Inflammatory macrophage (primary cell): ENCODE measurements at regions not wholly inside any gene's neighbourhood (a gene's known extent, or its start where the extent isn't known, plus 50 kb on each side); places are given as distances from the start of the nearest gene placed in this dataset.
"Not testable (repeated sequence)": the region's sequence is repeated elsewhere in the genome, so short reads cannot be mapped to it uniquely, and the experiment has no call there.

Experiments
- DNase-seq, 2 donors: peaks; one replicate each; pipeline ENCODE4 v3.0.0-alpha.2; 2020 to 2022

DNA sequence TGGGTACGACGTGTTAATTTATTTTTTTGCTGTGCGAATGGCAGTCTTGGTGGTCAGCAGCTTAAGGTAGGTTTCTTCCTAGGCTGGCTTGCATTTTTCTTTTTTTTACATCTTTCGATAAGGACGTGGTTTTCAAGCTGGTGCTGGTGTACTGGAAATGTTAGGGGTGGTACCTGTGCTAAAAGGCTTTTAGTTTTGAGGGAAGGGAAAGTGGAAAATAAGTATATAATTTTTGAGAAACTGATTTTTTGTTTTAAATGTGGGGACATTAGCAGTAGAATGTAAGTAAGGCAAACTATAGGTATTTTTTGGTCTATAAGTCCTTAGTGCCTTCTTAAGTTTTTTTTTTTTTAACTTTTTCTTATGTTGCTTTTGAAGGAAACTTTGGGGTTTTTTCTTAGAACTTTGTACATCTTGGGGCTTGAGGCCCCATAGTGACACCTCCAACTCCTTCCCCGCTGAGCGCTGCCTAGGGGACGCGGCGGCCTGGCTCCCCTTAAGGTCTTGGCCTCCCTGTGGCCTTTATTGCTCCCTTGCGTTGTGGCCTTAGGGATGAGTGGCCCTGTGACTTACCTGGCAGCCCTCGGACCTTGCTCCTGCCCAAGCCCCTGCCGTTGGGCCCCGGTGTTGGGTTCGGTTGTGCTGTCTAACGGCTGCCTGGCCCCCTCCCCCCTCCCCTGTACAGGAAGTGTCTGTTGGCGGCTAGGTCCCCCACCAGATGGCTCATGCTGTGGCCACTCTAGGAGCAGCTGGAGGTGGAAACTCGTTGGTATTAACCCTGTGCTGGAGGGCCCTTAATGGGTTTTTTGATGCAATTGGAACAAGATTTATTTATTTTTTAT lies 88.0 kb upstream of the RPRML start:
- DNase-seq = peak; percentile 85 to 86

DNA sequence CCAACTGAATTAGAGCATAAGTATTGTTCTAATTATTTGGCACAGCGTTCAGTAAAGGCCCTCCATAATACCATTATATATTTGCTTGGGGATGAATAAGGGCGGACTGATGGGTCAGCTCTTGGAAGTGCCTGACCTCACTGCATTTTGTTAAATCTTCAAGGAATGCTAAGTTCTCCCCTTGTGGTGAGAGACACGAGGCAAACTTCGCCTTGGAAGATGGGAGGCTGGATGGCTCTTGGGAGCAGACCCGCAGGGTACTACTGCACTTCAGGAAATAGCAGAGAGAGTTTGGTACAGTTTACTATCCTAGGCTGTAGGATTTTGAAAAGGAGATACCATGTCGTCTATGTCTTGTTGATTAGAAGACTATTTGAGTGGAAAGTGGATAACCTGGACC lies 87.0 kb upstream of the RPRML start:
- DNase-seq = no peak

DNA sequence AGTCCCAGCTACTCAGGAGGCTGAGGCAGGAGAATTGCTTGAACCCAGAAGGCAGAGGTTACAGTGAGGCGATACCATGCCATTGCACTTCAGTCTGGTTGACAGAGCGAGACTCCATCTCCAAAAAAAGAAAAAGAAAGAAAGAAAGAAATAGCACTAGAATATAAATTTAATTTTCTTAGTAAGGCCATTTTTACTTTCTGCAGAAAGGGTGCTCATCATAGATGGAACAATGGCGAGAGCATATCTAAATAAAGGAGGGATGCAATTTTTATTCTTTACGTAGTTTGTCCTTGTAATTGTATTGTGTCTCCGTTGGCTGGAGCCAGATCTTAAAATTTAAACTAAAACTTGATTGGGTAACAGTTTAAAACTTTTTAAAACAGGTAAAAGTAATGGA lies 85.6 kb upstream of the RPRML start:
- no peak for DNase-seq

DNA sequence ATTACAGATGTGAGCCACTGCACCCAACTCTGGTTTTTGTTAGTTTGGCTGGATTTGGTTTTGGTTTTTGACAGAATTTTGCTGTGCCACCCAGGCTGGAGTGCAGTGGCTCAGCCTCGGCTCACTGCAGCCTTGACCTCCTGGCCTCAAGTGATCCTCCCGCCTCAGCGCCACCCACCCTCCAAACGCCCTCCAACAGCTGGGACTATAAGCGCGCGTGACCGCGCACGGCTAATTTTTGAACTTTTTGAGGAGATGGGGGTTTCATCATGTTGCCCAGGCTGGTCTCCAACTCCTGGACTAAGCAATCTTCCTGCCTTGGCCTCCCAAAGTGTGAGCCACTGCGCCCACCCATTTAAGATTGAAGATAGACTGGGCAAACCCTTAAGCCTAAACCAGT lies 84.4 kb upstream of the RPRML start:
- DNase-seq = no peak

DNA sequence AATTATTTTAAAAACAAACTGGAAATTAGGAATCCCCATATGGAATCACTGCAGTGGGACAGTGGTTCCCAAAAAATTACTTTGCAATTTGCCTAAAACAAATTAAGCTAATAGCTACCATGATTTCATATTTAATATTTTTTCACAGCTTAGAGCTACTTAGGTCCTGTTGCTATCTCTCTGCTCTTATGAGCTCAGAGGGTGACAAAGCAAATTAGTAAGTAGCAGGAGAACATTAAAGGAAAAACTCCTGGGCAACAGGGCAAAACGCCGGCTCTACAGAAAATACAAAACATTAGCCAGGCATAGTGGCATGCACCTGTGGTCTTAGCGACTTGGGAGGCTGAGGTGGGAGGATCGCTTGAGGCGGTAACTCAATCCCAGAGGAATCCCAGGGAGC lies 83.8 kb upstream of the RPRML start:
- DNase-seq = not testable (repeated sequence)

DNA sequence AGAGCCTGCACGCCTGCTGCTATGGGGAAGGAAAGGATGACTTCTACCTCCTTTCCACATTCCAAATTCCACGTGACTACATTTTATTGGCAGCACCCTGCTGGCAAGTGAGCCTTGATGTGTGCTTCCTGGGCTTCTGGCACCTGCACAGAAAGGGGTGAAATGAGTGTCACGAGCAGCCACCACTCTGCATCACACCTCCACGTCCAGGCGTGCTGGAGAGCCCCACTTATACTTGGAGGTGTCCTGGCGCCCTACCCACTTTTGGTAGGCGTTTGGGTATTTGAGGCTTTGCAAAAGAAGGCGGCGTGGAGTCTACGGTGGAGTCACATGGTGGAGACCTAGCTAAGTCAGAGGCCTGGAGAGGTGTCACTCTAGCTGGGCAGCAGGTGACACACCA lies 81.0 kb upstream of the RPRML start:
- not testable (repeated sequence) for DNase-seq

DNA sequence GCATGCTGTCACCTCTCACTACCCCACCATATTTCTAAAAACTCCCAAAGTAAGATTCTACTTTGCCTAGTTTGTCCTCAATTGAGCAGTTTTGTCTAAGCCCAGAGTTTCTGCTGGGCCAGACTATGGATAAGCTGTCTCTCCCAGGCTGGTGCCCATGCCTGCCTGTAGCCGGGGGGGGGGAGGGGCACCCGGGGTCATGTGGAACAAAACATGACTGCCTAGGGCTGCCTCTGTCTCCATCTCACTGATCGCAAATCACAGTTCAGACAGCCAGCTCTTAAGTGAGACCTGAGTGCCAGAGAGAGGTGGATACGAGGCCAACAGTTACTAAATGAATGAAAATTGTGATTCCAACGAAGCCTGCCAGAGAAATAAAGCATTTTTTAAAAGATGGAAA lies 78.8 kb upstream of the RPRML start:
- no peak for DNase-seq

DNA sequence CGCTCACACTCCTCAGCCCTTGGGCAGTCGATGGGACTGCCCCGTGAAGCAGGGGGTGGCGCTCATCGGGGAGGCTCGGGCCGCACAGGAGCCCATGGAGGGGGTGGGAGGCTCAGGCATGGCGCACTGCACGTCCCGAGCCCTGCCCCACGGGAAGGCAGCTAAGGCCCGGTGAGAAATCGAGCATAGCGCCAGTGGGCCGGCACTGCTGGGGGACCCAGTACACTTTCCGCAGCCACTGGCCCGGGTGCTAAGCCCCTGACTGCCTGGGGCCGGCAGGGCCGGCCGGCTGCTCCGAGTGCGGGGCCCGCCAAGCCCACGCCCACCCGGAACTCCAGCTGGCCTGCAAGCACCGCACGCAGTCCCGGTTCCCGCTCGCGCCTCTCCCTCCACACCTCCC lies 78.2 kb upstream of the RPRML start:
- not testable (repeated sequence) for DNase-seq

DNA sequence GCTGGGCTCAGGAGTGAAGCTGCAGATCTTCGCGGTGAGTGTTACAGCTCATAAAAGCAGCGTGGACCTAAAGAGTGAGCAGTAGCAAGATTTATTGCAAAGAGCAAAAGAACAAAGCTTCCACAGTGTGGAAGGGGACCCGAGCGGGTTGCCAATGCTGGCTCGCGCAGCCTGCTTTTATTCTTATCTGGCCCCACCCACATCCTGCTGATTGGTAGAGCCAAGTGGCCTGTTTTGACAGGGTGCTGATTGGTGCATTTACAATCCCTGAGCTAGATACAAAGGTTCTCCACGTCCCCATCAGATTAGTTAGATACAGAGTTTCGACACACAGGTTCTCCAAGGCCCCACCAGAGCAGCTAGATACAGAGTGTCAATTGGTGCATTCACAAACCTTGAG lies 77.6 kb upstream of the RPRML start:
- DNase-seq = not testable (repeated sequence)
